IPS DF 4.7 (cell line): ENCODE measurements at regions not wholly inside any gene's neighbourhood (a gene's known extent, or its start where the extent isn't known, plus 50 kb on each side); places are given as distances from the start of the nearest gene placed in this dataset.
"Not testable (repeated sequence)": the region's sequence is repeated elsewhere in the genome, so short reads cannot be mapped to it uniquely, and the experiment has no call there.

Experiments
- DNase-seq: peaks from one replicate; pipeline ENCODE4 v3.0.0-alpha.2; 2013; ENCODE audit warnings: low spot score; ENCODE audit errors: extremely low read depth

GRCh38 chr10:2800178-2800577 is 267.2 kb upstream of the PFKP start:
- no peak for DNase-seq

- DNase-seq: no peak
Observed at GRCh38 chr10:2798336-2799022, 268.9 kb upstream of the PFKP start.

GRCh38 chr10:2791774-2792443 is 275.4 kb upstream of the PFKP start:
- no peak for DNase-seq

GRCh38 chr10:2790396-2791188 is 276.8 kb upstream of the PFKP start:
- no peak for DNase-seq

GRCh38 chr10:2786251-2786650 is 281.1 kb upstream of the PFKP start:
- no peak for DNase-seq

GRCh38 chr10:2784766-2785165 is 282.6 kb upstream of the PFKP start:
- DNase-seq: no peak

- no peak for DNase-seq
Observed at GRCh38 chr10:2782950-2783349, 284.4 kb upstream of the PFKP start.

GRCh38 chr10:2782265-2782664 is 285.1 kb upstream of the PFKP start:
- no peak for DNase-seq

GRCh38 chr10:2777666-2778355 is 289.5 kb upstream of the PFKP start:
- DNase-seq: no peak

- DNase-seq: no peak
Observed at GRCh38 chr10:2772816-2773631, 294.3 kb upstream of the PFKP start.

- DNase-seq: no peak
Observed at GRCh38 chr10:2772135-2772534, 295.2 kb upstream of the PFKP start.

- not testable (repeated sequence) for DNase-seq
Observed at GRCh38 chr10:2767293-2767692, 300.1 kb upstream of the PFKP start.

- DNase-seq: no peak
Observed at GRCh38 chr10:2761971-2762370, 305.4 kb upstream of the PFKP start.

GRCh38 chr10:2761311-2761710 is 306.0 kb upstream of the PFKP start:
- DNase-seq: no peak

- no peak for DNase-seq
Observed at GRCh38 chr10:2760736-2761135, 306.6 kb upstream of the PFKP start.

GRCh38 chr10:2759233-2759632 is 308.1 kb upstream of the PFKP start:
- DNase-seq: no peak

- no peak for DNase-seq
Observed at GRCh38 chr10:2754943-2755342, 312.4 kb upstream of the PFKP start.

GRCh38 chr10:2748287-2748686 is 319.1 kb upstream of the PFKP start:
- no peak for DNase-seq

GRCh38 chr10:2746638-2747037 is 320.7 kb upstream of the PFKP start:
- no peak for DNase-seq

GRCh38 chr10:2745666-2746065 is 321.7 kb upstream of the PFKP start:
- DNase-seq: no peak
